A673 (cell line): ENCODE measurements at regions not wholly inside any gene's neighbourhood (a gene's known extent, or its start where the extent isn't known, plus 50 kb on each side); places are given as distances from the start of the nearest gene placed in this dataset.
"Not testable (repeated sequence)": the region's sequence is repeated elsewhere in the genome, so short reads cannot be mapped to it uniquely, and the experiment has no call there.

ENCODE experiments used
- BruUV-seq: library from RNA; stranded (reverse); fragments of 400-500 nt; replicated peaks from 2 replicates; lab custom pipeline; 2021; lab: Mats Ljungman, UMichigan
- CTCF ChIA-PET: fragments of 300-600 bp; sonication (Branson Sonifier 250); formaldehyde crosslinking; loops from one replicate; lab custom pipeline; 2022; ENCODE audit warnings: antibody characterized with exemption; lab: Charles Lee
- POLR2A ChIA-PET: fragments of 300-600 bp; sonication (Branson Sonifier 250); formaldehyde crosslinking; loops from one replicate; lab custom pipeline; 2022; ENCODE audit warnings: antibody characterized with exemption; ENCODE audit not compliant: low non-redundant PET; lab: Charles Lee
- DNase-seq: peaks from one replicate; pipeline ENCODE4 v3.0.0-alpha.2; 2015; ENCODE audit warnings: low spot score
- H3K27ac ChIP-seq: fragments of 200-600 bp; sonication (generic); 2 replicates; pipeline ENCODE4 v1.5.1; 2016; ENCODE audit warnings: mixed run types, low read depth, mild to moderate bottlenecking, mixed read lengths, antibody characterized with exemption, low read length; ENCODE audit not compliant: poor library complexity, severe bottlenecking
- H3K27me3 ChIP-seq: fragments of 200-600 bp; sonication (generic); replicated peaks from 2 replicates; pipeline ENCODE4 v1.6.1; 2017; ENCODE audit warnings: mixed run types, low read depth, mild to moderate bottlenecking, mixed read lengths, antibody characterized with exemption, low read length; ENCODE audit not compliant: insufficient read depth, poor library complexity
- H3K36me3 ChIP-seq: fragments of 200-600 bp; sonication (generic); 2 replicates; pipeline ENCODE4 v1.6.1; 2016; ENCODE audit warnings: mixed run types, mild to moderate bottlenecking, mixed read lengths, antibody characterized with exemption, low read length; ENCODE audit not compliant: insufficient read depth, poor library complexity, severe bottlenecking
- H3K4me1 ChIP-seq: fragments of 200-600 bp; sonication (generic); 2 replicates; pipeline ENCODE4 v1.6.1; 2017; ENCODE audit warnings: mixed run types, mild to moderate bottlenecking, mixed read lengths, antibody characterized with exemption, low read length; ENCODE audit not compliant: insufficient read depth, poor library complexity, severe bottlenecking
- H3K4me3 ChIP-seq: fragments of 200-600 bp; sonication (generic); 2 replicates; pipeline ENCODE4 v1.5.1; 2016; ENCODE audit warnings: low read depth, mixed run types, mild to moderate bottlenecking, mixed read lengths, low read length; ENCODE audit not compliant: poor library complexity, severe bottlenecking
- H3K9me3 ChIP-seq: fragments of 200-600 bp; sonication (generic); 2 replicates; pipeline ENCODE4 v1.6.1; 2016; ENCODE audit warnings: mixed run types, low read depth, mild to moderate bottlenecking, mixed read lengths, antibody characterized with exemption, low read length; ENCODE audit not compliant: poor library complexity, severe bottlenecking
- EZH2 ChIP-seq: fragments of 200-600 bp; sonication (generic); IDR thresholded peaks from 2 replicates; pipeline ENCODE4 v1.6.1; 2017; ENCODE audit warnings: borderline replicate concordance, low read depth, mild to moderate bottlenecking, mixed read lengths, antibody characterized with exemption, low read length; ENCODE audit not compliant: poor library complexity, severe bottlenecking
- intact Hi-C: fragments of 100-400 bp; cut with micrococcal nuclease; formaldehyde crosslinking; loops from one replicate; pipeline ENCODE4 v1.10.0; 2022; ENCODE audit not compliant: unreplicated experiment
- TF ChIP-seq, protein P1 (sequence below): fragments of 300-800, 200-600 bp; sonication (generic); conservative IDR thresholded peaks from 2 replicates; pipeline ENCODE4 v1.5.1; 2017; ENCODE audit warnings: low read depth, mild to moderate bottlenecking, antibody characterized with exemption, low read length, moderate library complexity, mixed read lengths

DNA sequence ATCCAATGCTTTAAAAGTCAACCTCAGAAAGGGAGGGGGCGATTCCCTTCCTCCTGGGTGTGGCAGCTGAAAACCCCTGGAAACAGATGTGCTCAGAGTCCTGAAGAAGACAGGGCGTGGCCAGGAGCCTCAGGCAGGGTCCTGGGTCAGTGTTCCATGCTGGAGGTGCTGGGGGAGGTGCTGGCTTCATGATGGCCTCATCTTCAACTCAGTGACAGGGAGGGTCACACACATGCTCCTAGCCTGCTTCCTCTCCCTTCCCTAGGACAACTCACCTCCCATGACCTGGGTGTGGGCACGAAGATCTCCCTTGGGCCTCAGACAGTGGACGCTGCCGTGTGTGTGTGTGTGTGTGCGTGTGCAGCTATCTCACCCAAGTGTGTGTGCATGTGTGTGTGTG lies 245.6 kb upstream of the B3GAT1 start:
- H3K36me3 ChIP-seq = no peaks in the 10 kb centered on the region
- H3K4me3 ChIP-seq = no peak overlapping the region
- TF ChIP-seq, protein P1, sequence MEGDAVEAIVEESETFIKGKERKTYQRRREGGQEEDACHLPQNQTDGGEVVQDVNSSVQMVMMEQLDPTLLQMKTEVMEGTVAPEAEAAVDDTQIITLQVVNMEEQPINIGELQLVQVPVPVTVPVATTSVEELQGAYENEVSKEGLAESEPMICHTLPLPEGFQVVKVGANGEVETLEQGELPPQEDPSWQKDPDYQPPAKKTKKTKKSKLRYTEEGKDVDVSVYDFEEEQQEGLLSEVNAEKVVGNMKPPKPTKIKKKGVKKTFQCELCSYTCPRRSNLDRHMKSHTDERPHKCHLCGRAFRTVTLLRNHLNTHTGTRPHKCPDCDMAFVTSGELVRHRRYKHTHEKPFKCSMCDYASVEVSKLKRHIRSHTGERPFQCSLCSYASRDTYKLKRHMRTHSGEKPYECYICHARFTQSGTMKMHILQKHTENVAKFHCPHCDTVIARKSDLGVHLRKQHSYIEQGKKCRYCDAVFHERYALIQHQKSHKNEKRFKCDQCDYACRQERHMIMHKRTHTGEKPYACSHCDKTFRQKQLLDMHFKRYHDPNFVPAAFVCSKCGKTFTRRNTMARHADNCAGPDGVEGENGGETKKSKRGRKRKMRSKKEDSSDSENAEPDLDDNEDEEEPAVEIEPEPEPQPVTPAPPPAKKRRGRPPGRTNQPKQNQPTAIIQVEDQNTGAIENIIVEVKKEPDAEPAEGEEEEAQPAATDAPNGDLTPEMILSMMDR = no peak
- TF ChIP-seq EZH2 = no peak
- DNase-seq = no peak
- BruUV-seq = no TSS peak
- intact Hi-C loops = no loop called here
- no peaks in the 10 kb centered on the region for H3K27me3 ChIP-seq
- POLR2A ChIA-PET = no interaction called here
- H3K4me1 ChIP-seq = no peaks in the 10 kb centered on the region
- no peak overlapping the region for H3K27ac ChIP-seq
- CTCF ChIA-PET = no interaction called here
- no peaks in the 10 kb centered on the region for H3K9me3 ChIP-seq

DNA sequence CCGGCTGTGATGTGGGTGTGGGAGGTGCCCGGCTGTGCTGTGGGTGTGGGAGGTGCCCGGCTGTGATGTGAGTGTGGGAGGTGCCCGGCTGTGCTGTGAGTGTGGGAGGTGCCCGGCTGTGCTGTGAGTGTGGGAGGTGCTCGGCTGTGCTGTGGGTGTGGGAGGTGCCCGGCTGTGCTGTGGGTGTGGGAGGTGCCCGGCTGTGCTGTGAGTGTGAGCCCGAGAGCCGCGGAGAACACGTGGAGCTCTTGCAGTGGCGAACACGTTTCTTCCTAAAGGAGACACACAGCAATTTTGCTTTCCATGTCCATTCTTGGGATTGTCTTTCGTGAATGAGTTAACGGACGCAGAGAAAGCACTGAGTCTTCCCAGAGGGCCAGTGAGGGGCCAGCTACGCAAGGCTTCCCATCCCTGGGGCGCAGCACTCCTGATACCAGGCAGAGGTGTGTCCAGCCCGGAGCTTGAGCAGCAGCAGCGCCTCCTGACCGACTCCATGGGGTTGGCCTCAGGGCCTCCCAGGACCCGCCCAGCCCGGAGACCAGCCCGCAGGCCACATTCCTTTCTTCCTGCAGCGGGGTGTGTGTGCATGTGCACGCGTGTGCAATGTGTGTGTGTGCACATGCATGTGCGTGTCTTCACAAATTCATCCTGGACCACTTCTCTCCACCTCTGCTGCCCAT lies 245.0 kb upstream of the B3GAT1 start:
- DNase-seq = peak; percentile 11
- Histone ChIP-seq H3K36me3 (no peaks in the 10 kb centered on the region), H3K27me3 (no peaks in the 10 kb centered on the region), H3K27ac (no peak overlapping the region), H3K4me1 (no peaks in the 10 kb centered on the region), H3K4me3 (no peak overlapping the region), H3K9me3 (no peaks in the 10 kb centered on the region)
- CTCF ChIA-PET = no interaction called here
- TF ChIP-seq EZH2 = no peak
- TF ChIP-seq, protein P1 = no peak
- POLR2A ChIA-PET = interaction anchor here (0.6 kb wide), 1 partner anchor 62 kb away, joined by 5 read pairs; no protein-coding TSS in a partner anchor
- intact Hi-C loops = no loop called here
- no TSS peak for BruUV-seq

DNA sequence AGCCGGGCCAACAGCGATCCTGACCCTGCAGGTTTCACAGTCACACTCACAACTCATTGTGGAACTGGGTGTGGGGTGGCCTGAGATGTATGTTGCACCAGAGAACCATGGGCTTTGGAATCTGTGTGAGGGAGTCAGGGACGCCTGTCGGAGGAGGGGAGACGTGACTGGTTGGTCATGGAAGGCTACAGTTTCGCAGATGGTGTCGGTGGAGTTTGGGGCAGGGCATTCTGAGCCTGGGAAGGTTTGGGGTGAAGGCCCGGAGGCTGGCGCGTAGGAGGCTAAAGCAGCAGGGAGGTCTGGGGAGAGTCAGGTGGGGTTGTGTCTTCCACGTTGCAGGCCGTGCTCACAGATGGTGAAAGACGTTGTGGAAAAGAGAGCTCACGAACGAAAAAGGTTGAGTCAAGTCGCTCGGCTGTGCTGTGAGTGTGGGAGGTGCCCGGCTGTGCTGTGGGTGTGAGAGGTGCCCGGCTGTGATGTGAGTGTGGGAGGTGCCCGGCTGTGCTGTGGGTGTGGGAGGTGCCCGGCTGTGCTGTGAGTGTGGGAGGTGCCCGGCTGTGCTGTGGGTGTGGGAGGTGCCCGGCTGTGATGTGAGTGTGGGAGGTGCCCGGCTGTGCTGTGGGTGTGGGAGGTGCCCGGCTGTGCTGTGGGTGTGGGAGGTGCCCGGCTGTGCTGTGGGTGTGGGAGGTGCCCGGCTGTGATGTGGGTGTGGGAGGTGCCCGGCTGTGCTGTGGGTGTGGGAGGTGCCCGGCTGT lies 244.2 kb upstream of the B3GAT1 start:
- POLR2A ChIA-PET, intact Hi-C loops, H3K36me3 ChIP-seq, BruUV-seq, H3K27me3 ChIP-seq, H3K9me3 ChIP-seq, CTCF ChIA-PET, H3K4me1 ChIP-seq, DNase-seq, H3K4me3 ChIP-seq, H3K27ac ChIP-seq: not testable (repeated sequence)
